RWPE2 (cell line): ENCODE measurements at regions not wholly inside any gene's neighbourhood (a gene's known extent, or its start where the extent isn't known, plus 50 kb on each side); places are given as distances from the start of the nearest gene placed in this dataset.

Source experiments
- ATAC-seq: fragments of 200-7000 bp; cut with Tn5 transposase; 3 replicates; pipeline ENCODE4 v1.9.1; 2021; ENCODE audit warnings: low read depth
- DNase-seq: peaks from one replicate; pipeline ENCODE4 v3.0.0-alpha.2; 2020; ENCODE audit warnings: low spot score
- H3K27ac ChIP-seq: fragments of 450-650 bp; 2 replicates; pipeline ENCODE4 v1.5.1; 2017; ENCODE audit warnings: mild to moderate bottlenecking; ENCODE audit not compliant: poor library complexity, severe bottlenecking
- H3K27me3 ChIP-seq: fragments of 250-450 bp; sonication (Bioruptor Pico); 2 replicates; pipeline ENCODE4 v1.5.1; 2021; ENCODE audit warnings: mild to moderate bottlenecking, moderate library complexity; ENCODE audit not compliant: insufficient read depth, poor library complexity, severe bottlenecking
- H3K36me3 ChIP-seq: fragments of 250-450 bp; sonication (Bioruptor Pico); 2 replicates; pipeline ENCODE4 v1.5.1; 2020; ENCODE audit warnings: low read depth, mild to moderate bottlenecking, moderate library complexity
- H3K4me1 ChIP-seq: fragments of 250-450 bp; sonication (Bioruptor Pico); 2 replicates; pipeline ENCODE4 v1.5.1; 2021; ENCODE audit warnings: mild to moderate bottlenecking, moderate library complexity; ENCODE audit not compliant: insufficient read depth, poor library complexity, severe bottlenecking
- H3K4me3 ChIP-seq: fragments of 250-450 bp; sonication (Bioruptor Pico); 2 replicates; pipeline ENCODE4 v1.5.1; 2021; ENCODE audit warnings: mild to moderate bottlenecking, moderate library complexity; ENCODE audit not compliant: severe bottlenecking
- H3K9me3 ChIP-seq: fragments of 250-450 bp; sonication (Bioruptor Pico); 2 replicates; pipeline ENCODE4 v1.5.1; 2021; ENCODE audit warnings: mild to moderate bottlenecking, moderate library complexity; ENCODE audit not compliant: severe bottlenecking
- TF ChIP-seq, protein P1 (sequence below): fragments of 450-650 bp; IDR thresholded peaks from one replicate; pipeline ENCODE4 v1.5.1; 2017; ENCODE audit warnings: mild to moderate bottlenecking, moderate library complexity; ENCODE audit not compliant: poor library complexity, severe bottlenecking

DNA sequence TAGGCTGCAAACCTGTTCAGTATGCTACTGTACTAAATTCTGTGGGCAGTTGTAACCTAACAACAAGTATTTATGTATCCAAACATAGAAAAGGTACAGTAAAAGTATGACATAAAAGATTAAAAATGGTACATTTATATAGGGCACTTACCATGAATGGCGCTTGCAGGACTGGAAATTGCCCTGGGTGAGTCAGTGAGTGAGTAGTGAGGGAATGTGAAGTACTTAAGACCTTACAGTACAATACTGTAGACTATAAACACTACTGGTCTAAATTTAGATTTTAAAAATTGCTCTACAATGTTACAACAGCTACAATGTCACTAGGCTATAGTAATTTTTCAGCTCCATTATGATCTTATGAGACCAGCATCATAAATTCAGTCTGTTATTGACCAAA lies 146.0 kb upstream of the GNAI1 start:
- H3K27me3 ChIP-seq = no peaks in the 10 kb centered on the region
- no peak overlapping the region for H3K27ac ChIP-seq
- no peak overlapping the region for H3K4me3 ChIP-seq
- DNase-seq (no peak), ATAC-seq (peak; percentile 81; the same call in 2 of the 3 replicates)
- no peaks in the 10 kb centered on the region for H3K36me3 ChIP-seq
- TF ChIP-seq, protein P1, sequence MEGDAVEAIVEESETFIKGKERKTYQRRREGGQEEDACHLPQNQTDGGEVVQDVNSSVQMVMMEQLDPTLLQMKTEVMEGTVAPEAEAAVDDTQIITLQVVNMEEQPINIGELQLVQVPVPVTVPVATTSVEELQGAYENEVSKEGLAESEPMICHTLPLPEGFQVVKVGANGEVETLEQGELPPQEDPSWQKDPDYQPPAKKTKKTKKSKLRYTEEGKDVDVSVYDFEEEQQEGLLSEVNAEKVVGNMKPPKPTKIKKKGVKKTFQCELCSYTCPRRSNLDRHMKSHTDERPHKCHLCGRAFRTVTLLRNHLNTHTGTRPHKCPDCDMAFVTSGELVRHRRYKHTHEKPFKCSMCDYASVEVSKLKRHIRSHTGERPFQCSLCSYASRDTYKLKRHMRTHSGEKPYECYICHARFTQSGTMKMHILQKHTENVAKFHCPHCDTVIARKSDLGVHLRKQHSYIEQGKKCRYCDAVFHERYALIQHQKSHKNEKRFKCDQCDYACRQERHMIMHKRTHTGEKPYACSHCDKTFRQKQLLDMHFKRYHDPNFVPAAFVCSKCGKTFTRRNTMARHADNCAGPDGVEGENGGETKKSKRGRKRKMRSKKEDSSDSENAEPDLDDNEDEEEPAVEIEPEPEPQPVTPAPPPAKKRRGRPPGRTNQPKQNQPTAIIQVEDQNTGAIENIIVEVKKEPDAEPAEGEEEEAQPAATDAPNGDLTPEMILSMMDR = no peak
- no peaks in the 10 kb centered on the region for H3K9me3 ChIP-seq
- peaks cover 19% of the 10 kb centered on the region for H3K4me1 ChIP-seq

DNA sequence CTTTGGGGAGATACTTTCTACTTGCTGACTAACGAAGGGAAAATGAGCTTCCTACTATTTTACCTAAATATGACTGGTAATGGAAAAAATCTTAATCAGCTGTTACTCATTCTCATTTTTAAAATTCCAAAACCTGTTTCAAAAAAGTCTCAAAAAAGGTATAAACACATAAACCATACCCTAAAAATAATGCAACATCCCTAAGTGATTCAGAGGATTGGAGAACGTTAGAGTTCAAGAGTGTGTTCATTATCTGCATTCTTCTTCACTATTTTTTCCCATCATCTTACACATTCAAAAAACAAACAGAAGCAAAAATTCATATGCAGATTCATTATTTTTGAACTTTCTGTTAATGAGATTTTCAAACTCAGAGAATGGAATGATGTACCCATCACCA lies 150.4 kb upstream of the GNAI1 start:
- H3K4me1 ChIP-seq = peaks cover 59% of the 10 kb centered on the region
- peak overlapping the region; percentile 96 for H3K27ac ChIP-seq
- no peaks in the 10 kb centered on the region for H3K9me3 ChIP-seq
- no peaks in the 10 kb centered on the region for H3K36me3 ChIP-seq
- H3K27me3 ChIP-seq = no peaks in the 10 kb centered on the region
- TF ChIP-seq, protein P1 = no peak
- no peak overlapping the region for H3K4me3 ChIP-seq
- ATAC-seq (peak; percentile 43; the same call in 2 of the 3 replicates), DNase-seq (no peak)

DNA sequence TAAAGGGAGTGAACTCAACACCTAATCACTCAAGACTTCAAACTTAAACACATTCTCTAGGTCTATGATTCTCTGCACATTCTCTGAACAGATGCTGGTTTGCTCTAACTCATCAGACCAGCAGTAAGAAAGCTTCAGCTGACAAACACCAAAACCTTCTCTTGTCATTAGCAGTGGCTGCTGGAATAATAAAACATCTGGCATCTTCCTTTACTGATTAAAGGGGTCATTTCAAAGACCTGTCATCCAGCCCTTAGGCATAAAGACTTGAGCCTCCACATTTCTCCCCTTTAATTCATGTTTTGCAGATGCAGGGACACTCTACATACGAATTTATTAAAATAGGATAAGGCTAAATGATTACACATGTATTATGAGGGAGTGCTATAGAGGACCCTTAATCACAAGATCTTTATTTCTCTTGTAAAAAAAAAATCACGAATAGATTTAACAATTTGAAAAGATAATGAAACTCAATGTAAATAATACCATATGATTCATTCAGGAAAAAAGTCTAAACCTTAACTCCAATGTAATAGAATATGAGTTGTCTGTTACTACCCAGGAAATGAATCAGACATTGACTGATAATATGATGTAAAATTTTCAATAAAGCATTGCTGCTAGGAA lies 152.4 kb upstream of the GNAI1 start:
- ATAC-seq (peak; percentile 84), DNase-seq (no peak)
- no peak overlapping the region for H3K4me3 ChIP-seq
- no peaks in the 10 kb centered on the region for H3K27me3 ChIP-seq
- H3K9me3 ChIP-seq = no peaks in the 10 kb centered on the region
- no peaks in the 10 kb centered on the region for H3K36me3 ChIP-seq
- peak overlapping the region; percentile 96 for H3K27ac ChIP-seq
- TF ChIP-seq, protein P1 = no peak
- H3K4me1 ChIP-seq = peaks cover 57% of the 10 kb centered on the region

GRCh38 chr7:79980376-79980775 lies 154.3 kb upstream of the GNAI1 start:
- peaks cover 57% of the 10 kb centered on the region for H3K4me1 ChIP-seq
- H3K27ac ChIP-seq = peak overlapping the region; percentile 96
- TF ChIP-seq, protein P1 = no peak
- no peaks in the 10 kb centered on the region for H3K36me3 ChIP-seq
- no peaks in the 10 kb centered on the region for H3K27me3 ChIP-seq
- DNase-seq (no peak), ATAC-seq (no peak)
- no peaks in the 10 kb centered on the region for H3K9me3 ChIP-seq
- H3K4me3 ChIP-seq = no peak overlapping the region

DNA sequence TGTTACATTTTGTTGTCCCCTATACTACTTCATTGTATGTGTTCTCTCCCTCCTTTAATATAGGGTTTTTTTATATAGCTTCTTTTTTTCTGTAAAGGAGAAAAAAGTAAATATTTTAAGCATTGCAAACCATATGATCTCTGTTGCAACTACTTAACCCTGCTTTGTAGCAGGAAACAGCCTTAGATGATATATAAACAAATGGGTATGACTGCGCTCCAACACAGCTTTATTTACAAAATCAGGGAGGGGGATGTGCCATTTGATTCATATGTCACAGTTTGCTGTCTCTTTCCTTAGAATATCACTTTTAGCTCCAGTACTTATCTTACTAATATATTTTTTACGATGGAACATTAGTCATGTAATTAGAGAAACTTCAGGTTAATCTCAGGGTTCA lies 155.2 kb upstream of the GNAI1 start:
- no peaks in the 10 kb centered on the region for H3K36me3 ChIP-seq
- DNase-seq (no peak), ATAC-seq (no peak)
- H3K27ac ChIP-seq = peak overlapping the region; percentile 96
- H3K4me1 ChIP-seq = peaks cover 53% of the 10 kb centered on the region
- TF ChIP-seq, protein P1 = no peak
- H3K27me3 ChIP-seq = no peaks in the 10 kb centered on the region
- H3K4me3 ChIP-seq = no peak overlapping the region
- no peaks in the 10 kb centered on the region for H3K9me3 ChIP-seq
